IMR-90 (cell line): ENCODE measurements at regions not wholly inside any gene's neighbourhood (a gene's known extent, or its start where the extent isn't known, plus 50 kb on each side); places are given as distances from the start of the nearest gene placed in this dataset.

Source experiments
- ATAC-seq: fragments of 200-7000 bp; cut with Tn5 transposase; 2 replicates; pipeline ENCODE4 v1.9.1; 2020; ENCODE audit warnings: low read depth, mild to moderate bottlenecking, moderate library complexity
- BruUV-seq: library from RNA; stranded (reverse); fragments of 400-500 nt; replicated peaks from 2 replicates; lab custom pipeline; 2021; lab: Mats Ljungman, UMichigan
- CTCF ChIA-PET: fragments of 300-600 bp; formaldehyde crosslinking; extraction: SDS; loops from one replicate; lab custom pipeline; 2021; ENCODE audit warnings: antibody characterized with exemption; lab: Yijun Ruan, JAX
- POLR2A ChIA-PET: fragments of 300-600 bp; sonication (Branson Sonifier 250); formaldehyde crosslinking; loops from one replicate; lab custom pipeline; 2022; ENCODE audit warnings: antibody characterized with exemption; ENCODE audit not compliant: unreplicated experiment; lab: Charles Lee
- DNase-seq: peaks from one replicate; pipeline ENCODE4 v3.0.0; 2013
- H2AFZ ChIP-seq: replicated peaks from 2 replicates; pipeline ENCODE3; 2013; ENCODE audit warnings: low read length, mild to moderate bottlenecking; ENCODE audit not compliant: poor library complexity
- H2AK5ac ChIP-seq: 2 replicates; pipeline ENCODE4 v1.6.1; 2013; ENCODE audit warnings: low read depth, low read length, inconsistent platforms
- H2AK9ac ChIP-seq: replicated peaks from 2 replicates; pipeline ENCODE3; 2013; ENCODE audit warnings: mild to moderate bottlenecking, low read depth, low read length, moderate library complexity; ENCODE audit not compliant: poor library complexity
- H2BK120ac ChIP-seq: 2 replicates; pipeline ENCODE4 v1.6.1; 2013; ENCODE audit warnings: low read depth, low read length, inconsistent platforms
- H2BK15ac ChIP-seq: 3 replicates; pipeline ENCODE4 v1.6.1; 2013; ENCODE audit warnings: low read depth, low read length, inconsistent platforms
- H2BK20ac ChIP-seq: 2 replicates; pipeline ENCODE4 v1.6.1; 2013; ENCODE audit warnings: low read depth, mild to moderate bottlenecking, inconsistent platforms, low read length, moderate library complexity
- H2BK5ac ChIP-seq: 2 replicates; pipeline ENCODE4 v1.6.1; 2013; ENCODE audit warnings: mild to moderate bottlenecking, low read depth, low read length, inconsistent platforms; ENCODE audit not compliant: poor library complexity, severe bottlenecking
- H3K14ac ChIP-seq: replicated peaks from 2 replicates; pipeline ENCODE4 v1.6.1; 2013; ENCODE audit warnings: low read depth, low read length, inconsistent platforms
- H3K18ac ChIP-seq: 2 replicates; pipeline ENCODE4 v1.6.1; 2013; ENCODE audit warnings: low read depth, low read length, control low read depth
- H3K23ac ChIP-seq: 2 replicates; pipeline ENCODE4 v1.6.1; 2013; ENCODE audit warnings: low read depth, low read length, inconsistent platforms
- H3K27ac ChIP-seq: 2 replicates; pipeline ENCODE4 v1.5.1; 2013; ENCODE audit warnings: mild to moderate bottlenecking, control low read depth, low read length; ENCODE audit not compliant: insufficient read depth
- H3K27me3 ChIP-seq: 2 replicates; pipeline ENCODE4 v1.6.1; 2013; ENCODE audit warnings: low read length; ENCODE audit not compliant: control insufficient read depth, insufficient read depth
- H3K36me3 ChIP-seq: 2 replicates; pipeline ENCODE4 v1.6.1; 2013; ENCODE audit warnings: low read length, mixed read lengths; ENCODE audit not compliant: control insufficient read depth, insufficient read depth
- H3K4ac ChIP-seq: 2 replicates; pipeline ENCODE4 v1.6.1; 2013; ENCODE audit warnings: low read depth, low read length, inconsistent platforms
- H3K4me1 ChIP-seq: 2 replicates; pipeline ENCODE4 v1.6.1; 2013; ENCODE audit warnings: low read length, mixed read lengths; ENCODE audit not compliant: control insufficient read depth, insufficient read depth
- H3K4me2 ChIP-seq: 2 replicates; pipeline ENCODE4 v1.6.1; 2013; ENCODE audit warnings: low read depth, mild to moderate bottlenecking, control low read depth, low read length, moderate library complexity
- H3K4me3 ChIP-seq: 2 replicates; pipeline ENCODE4 v1.5.1; 2013; ENCODE audit warnings: low read depth, mild to moderate bottlenecking, control low read depth, low read length, moderate library complexity; ENCODE audit not compliant: insufficient read depth
- H3K56ac ChIP-seq: 2 replicates; pipeline ENCODE4 v1.6.1; 2013; ENCODE audit warnings: low read length, inconsistent platforms; ENCODE audit not compliant: insufficient read depth; ENCODE audit errors: extremely low read depth
- H3K79me1 ChIP-seq, 2 experiments: 2 replicates each; pipeline ENCODE4 v1.6.1; 2013; ENCODE audit warnings: low read length in 2 of 2, inconsistent platforms in 1 of 2, low read depth in 1 of 2
- H3K9ac ChIP-seq: 2 replicates; pipeline ENCODE4 v1.6.1; 2013; ENCODE audit warnings: low read depth, low read length, control low read depth
- H3K9me1 ChIP-seq: 2 replicates; pipeline ENCODE4 v1.6.1; 2013; ENCODE audit warnings: low read length, inconsistent platforms; ENCODE audit not compliant: insufficient read depth
- H3K9me3 ChIP-seq: 2 replicates; pipeline ENCODE4 v1.6.1; 2013; ENCODE audit warnings: low read length; ENCODE audit not compliant: control insufficient read depth, insufficient read depth
- H4K20me1 ChIP-seq: 2 replicates; pipeline ENCODE4 v1.6.1; 2013; ENCODE audit warnings: low read length, inconsistent platforms; ENCODE audit not compliant: insufficient read depth
- H4K5ac ChIP-seq: 2 replicates; pipeline ENCODE4 v1.6.1; 2013; ENCODE audit warnings: mild to moderate bottlenecking, low read depth, low read length, control low read depth
- H4K8ac ChIP-seq, 2 experiments: 2 replicates each; pipeline ENCODE4 v1.6.1; 2013; ENCODE audit warnings: low read depth in 2 of 2, low read length in 2 of 2, control low read depth in 1 of 2, inconsistent platforms in 1 of 2
- H4K91ac ChIP-seq: 2 replicates; pipeline ENCODE4 v1.6.1; 2013; ENCODE audit warnings: low read depth, low read length, inconsistent platforms; ENCODE audit not compliant: insufficient read depth
- BHLHE40 ChIP-seq: fragments of 150-350 bp; IDR thresholded peaks from 2 replicates; pipeline ENCODE4 v1.6.1; 2016; ENCODE audit warnings: mild to moderate bottlenecking, low read depth, low read length
- CEBPB ChIP-seq: IDR thresholded peaks from 2 replicates; pipeline ENCODE4 v1.6.1; 2012; ENCODE audit warnings: low read depth, low read length, improper control_type of control experiment
- CHD1 ChIP-seq: IDR thresholded peaks from 2 replicates; pipeline ENCODE4 v1.6.1; 2012; ENCODE audit warnings: low read depth, low read length, improper control_type of control experiment
- CTCF ChIP-seq: conservative IDR thresholded peaks from 2 replicates; pipeline ENCODE4 v1.5.1; 2012; ENCODE audit warnings: mild to moderate bottlenecking, low read depth, low read length, improper control_type of control experiment
- FOS ChIP-seq: fragments of 150-350 bp; IDR thresholded peaks from 2 replicates; pipeline ENCODE4 v1.6.1; 2016; ENCODE audit warnings: low read depth, low read length
- MAFK ChIP-seq: IDR thresholded peaks from 2 replicates; pipeline ENCODE4 v1.6.1; 2012; ENCODE audit warnings: low read depth, low read length, improper control_type of control experiment
- MAZ ChIP-seq: IDR thresholded peaks from 2 replicates; pipeline ENCODE4 v1.6.1; 2012; ENCODE audit warnings: low read depth, mild to moderate bottlenecking, low read length, improper control_type of control experiment, moderate library complexity, borderline replicate concordance
- MXI1 ChIP-seq: IDR thresholded peaks from 2 replicates; pipeline ENCODE4 v1.6.1; 2012; ENCODE audit warnings: low read depth, mild to moderate bottlenecking, low read length, moderate library complexity, borderline replicate concordance
- NFE2L2 ChIP-seq: fragments of 150-350 bp; IDR thresholded peaks from 2 replicates; pipeline ENCODE4 v1.6.1; 2016; ENCODE audit warnings: low read depth, mild to moderate bottlenecking, low read length
- POLR2A ChIP-seq: IDR thresholded peaks from 2 replicates; pipeline ENCODE4 v1.6.1; 2012; ENCODE audit warnings: mild to moderate bottlenecking, low read depth, low read length
- RAD21 ChIP-seq: IDR thresholded peaks from 2 replicates; pipeline ENCODE4 v1.6.1; 2012; ENCODE audit warnings: low read length, improper control_type of control experiment
- RCOR1 ChIP-seq: IDR thresholded peaks from 2 replicates; pipeline ENCODE4 v1.6.1; 2012; ENCODE audit warnings: mild to moderate bottlenecking, low read length, improper control_type of control experiment; ENCODE audit not compliant: insufficient replicate concordance
- RFX5 ChIP-seq: IDR thresholded peaks from 2 replicates; pipeline ENCODE4 v1.8.0; 2012; ENCODE audit warnings: low read depth, mild to moderate bottlenecking, low read length, moderate library complexity
- SMC3 ChIP-seq: fragments of 150-350 bp; IDR thresholded peaks from 2 replicates; pipeline ENCODE4 v1.6.1; 2016; ENCODE audit warnings: low read depth, mild to moderate bottlenecking, antibody characterized with exemption, low read length, moderate library complexity
- WGBS, 2 experiments: methylation state at CpG; one replicate each; pipeline versions ENCODE4 v1.1.5 to v1.1.7; 2013; ENCODE audit warnings: missing lambda C conversion rate in 2 of 2; ENCODE audit not compliant: insufficient read length in 1 of 2; ENCODE audit errors: extremely low coverage in 2 of 2; 5-methylcytosine and 5-hydroxymethylcytosine counted together
- dilution Hi-C: fragments of 300-500 bp; cut with HindIII; formaldehyde crosslinking; loops from one replicate; pipeline ENCODE4 v1.14.3; 2018; ENCODE audit warnings: low sequenced_read_pairs; ENCODE audit not compliant: unreplicated experiment
- in situ Hi-C: fragments of 300-500 bp; cut with MboI; formaldehyde crosslinking; loops from 3 replicates; pipeline ENCODE4 v1.14.3; 2019; ENCODE audit warnings: low sequenced_read_pairs, inconsistent platforms, mixed read lengths
- intact Hi-C: fragments of 100-400 bp; cut with micrococcal nuclease; formaldehyde crosslinking; loops from 2 replicates; pipeline ENCODE4 v1.10.0; 2022
- TF ChIP-seq, protein P1 (sequence below): fragments of 150-350 bp; IDR thresholded peaks from 2 replicates; pipeline ENCODE4 v1.6.1; 2017; ENCODE audit warnings: mild to moderate bottlenecking, antibody characterized with exemption, low read length, low read depth
- TF ChIP-seq, protein P2 (sequence below): fragments of 150-350 bp; IDR thresholded peaks from 2 replicates; pipeline ENCODE4 v1.6.1; 2016; ENCODE audit warnings: low read depth, mild to moderate bottlenecking, low read length, moderate library complexity, borderline replicate concordance

- in situ Hi-C loops: no loop called here
- 0 out of 2 replicates have a peak, but pooled peaks cover 2% of the 10 kb centered on the region for H3K9me3 ChIP-seq
- no peak overlapping the region for H3K4me3 ChIP-seq
- H3K56ac ChIP-seq: no peak overlapping the region
- no peak overlapping the region for H4K91ac ChIP-seq
- WGBS, 2 experiments: no CpG with 5 or more reads among the region's 4 CpGs
- H3K9me1 ChIP-seq: no peaks in the 10 kb centered on the region
- H2AK5ac ChIP-seq: no peak overlapping the region
- H2BK120ac ChIP-seq: no peak overlapping the region
- ChIA-PET POLR2A (no interaction called here), CTCF (no interaction called here)
- no peak overlapping the region for H3K9ac ChIP-seq
- H3K18ac ChIP-seq: no peak overlapping the region
- no TSS peak for BruUV-seq
- dilution Hi-C loops: no loop called here
- no peak overlapping the region for H3K4ac ChIP-seq
- TF ChIP-seq FOS: no peak
- no peak for TF ChIP-seq NFE2L2
- no peak for TF ChIP-seq BHLHE40
- TF ChIP-seq RFX5: no peak
- TF ChIP-seq SMC3: no peak
- no peak for TF ChIP-seq CTCF
- no peak for TF ChIP-seq MXI1
- no peak for TF ChIP-seq CEBPB
- no peak for TF ChIP-seq RCOR1
- TF ChIP-seq POLR2A: no peak
- TF ChIP-seq, protein P1, sequence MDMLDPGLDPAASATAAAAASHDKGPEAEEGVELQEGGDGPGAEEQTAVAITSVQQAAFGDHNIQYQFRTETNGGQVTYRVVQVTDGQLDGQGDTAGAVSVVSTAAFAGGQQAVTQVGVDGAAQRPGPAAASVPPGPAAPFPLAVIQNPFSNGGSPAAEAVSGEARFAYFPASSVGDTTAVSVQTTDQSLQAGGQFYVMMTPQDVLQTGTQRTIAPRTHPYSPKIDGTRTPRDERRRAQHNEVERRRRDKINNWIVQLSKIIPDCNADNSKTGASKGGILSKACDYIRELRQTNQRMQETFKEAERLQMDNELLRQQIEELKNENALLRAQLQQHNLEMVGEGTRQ: no peak
- no peak for TF ChIP-seq MAZ
- no peak for TF ChIP-seq RAD21
- no peak for TF ChIP-seq MAFK
- TF ChIP-seq CHD1: no peak
- TF ChIP-seq, protein P2, sequence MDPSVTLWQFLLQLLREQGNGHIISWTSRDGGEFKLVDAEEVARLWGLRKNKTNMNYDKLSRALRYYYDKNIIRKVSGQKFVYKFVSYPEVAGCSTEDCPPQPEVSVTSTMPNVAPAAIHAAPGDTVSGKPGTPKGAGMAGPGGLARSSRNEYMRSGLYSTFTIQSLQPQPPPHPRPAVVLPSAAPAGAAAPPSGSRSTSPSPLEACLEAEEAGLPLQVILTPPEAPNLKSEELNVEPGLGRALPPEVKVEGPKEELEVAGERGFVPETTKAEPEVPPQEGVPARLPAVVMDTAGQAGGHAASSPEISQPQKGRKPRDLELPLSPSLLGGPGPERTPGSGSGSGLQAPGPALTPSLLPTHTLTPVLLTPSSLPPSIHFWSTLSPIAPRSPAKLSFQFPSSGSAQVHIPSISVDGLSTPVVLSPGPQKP: no peak
- H2AK9ac ChIP-seq: no peak overlapping the region
- H3K27me3 ChIP-seq: no peaks in the 10 kb centered on the region
- no peak overlapping the region for H2BK15ac ChIP-seq
- H4K5ac ChIP-seq: no peak overlapping the region
- H3K23ac ChIP-seq: no peak overlapping the region
- no peak overlapping the region for H4K8ac ChIP-seq
- intact Hi-C loops: no loop called here
- no peak overlapping the region for H3K14ac ChIP-seq
- no peaks in the 10 kb centered on the region for H3K79me1 ChIP-seq
- no peak overlapping the region for H2BK5ac ChIP-seq
- no peaks in the 10 kb centered on the region for H3K4me1 ChIP-seq
- no peak overlapping the region for H3K27ac ChIP-seq
- no peaks in the 10 kb centered on the region for H4K20me1 ChIP-seq
- H2BK20ac ChIP-seq: no peak overlapping the region
- ATAC-seq: no peak
- DNase-seq: no peak
- H3K4me2 ChIP-seq: no peak overlapping the region
- no peaks in the 10 kb centered on the region for H3K36me3 ChIP-seq
- no peak overlapping the region for H2AFZ ChIP-seq
Observed at GRCh38 chr14:84112589-84112988, 1417.4 kb upstream of the FLRT2 start.
